Activated CD4-positive, alpha-beta T cell treated with anti-CD3 and anti-CD28 coated beads, Interleukin-2, amount 10 ng/mL, durations not matched to agents 24 days and 14 days (primary cell): ENCODE measurements at regions not wholly inside any gene's neighbourhood (a gene's known extent, or its start where the extent isn't known, plus 50 kb on each side); places are given as distances from the start of the nearest gene placed in this dataset.
"Not testable (repeated sequence)": the region's sequence is repeated elsewhere in the genome, so short reads cannot be mapped to it uniquely, and the experiment has no call there.

Experiments
- DNase-seq: peaks from one replicate; pipeline ENCODE4 v3.0.0; 2022
- H3K27ac Mint-ChIP-seq: one replicate; pipeline ENCODE4 v1.8.0; 2022; ENCODE audit warnings: mild to moderate bottlenecking, mixed read lengths
- H3K27me3 Mint-ChIP-seq: one replicate; pipeline ENCODE4 v1.8.0; 2022; ENCODE audit warnings: mixed read lengths
- H3K36me3 Mint-ChIP-seq: one replicate; pipeline ENCODE4 v1.8.0; 2022; ENCODE audit warnings: low read depth, mild to moderate bottlenecking, mixed read lengths
- H3K4me1 Mint-ChIP-seq: one replicate; pipeline ENCODE4 v1.8.0; 2021; ENCODE audit warnings: mixed read lengths
- H3K4me3 Mint-ChIP-seq: one replicate; pipeline ENCODE4 v1.8.0; 2022; ENCODE audit warnings: mild to moderate bottlenecking, moderate library complexity, mixed read lengths
- H3K9me3 Mint-ChIP-seq: one replicate; pipeline ENCODE4 v1.8.0; 2021; ENCODE audit warnings: mixed read lengths
- intact Hi-C: fragments of 100-400 bp; cut with micrococcal nuclease; formaldehyde crosslinking; loops from one replicate; pipeline ENCODE4 v1.15.1; 2023

GRCh38 chr2:100702438-100703109 lies 117.4 kb upstream of the NPAS2 start:
- intact Hi-C loops = no loop called here
- Mint-ChIP-seq H3K27me3 (peaks cover 2% of the 10 kb centered on the region), H3K4me3 (no peak overlapping the region), H3K36me3 (no peaks in the 10 kb centered on the region), H3K27ac (no peak overlapping the region), H3K4me1 (no peaks in the 10 kb centered on the region), H3K9me3 (peaks cover 14% of the 10 kb centered on the region)
- no peak for DNase-seq

GRCh38 chr2:100703213-100703612 lies 116.7 kb upstream of the NPAS2 start:
- Mint-ChIP-seq H3K4me1 (peaks cover 4% of the 10 kb centered on the region), H3K27me3 (peaks cover 2% of the 10 kb centered on the region), H3K27ac (no peak overlapping the region), H3K4me3 (no peak overlapping the region), H3K9me3 (peaks cover 14% of the 10 kb centered on the region), H3K36me3 (no peaks in the 10 kb centered on the region)
- no peak for DNase-seq
- intact Hi-C loops = no loop called here

- intact Hi-C loops = no loop called here
- H3K4me3 Mint-ChIP-seq = no peak overlapping the region
- no peak for DNase-seq
- no peaks in the 10 kb centered on the region for H3K36me3 Mint-ChIP-seq
- no peak overlapping the region for H3K27ac Mint-ChIP-seq
- H3K4me1 Mint-ChIP-seq = peaks cover 4% of the 10 kb centered on the region
- H3K27me3 Mint-ChIP-seq = peaks cover 2% of the 10 kb centered on the region
- H3K9me3 Mint-ChIP-seq = peaks cover 9% of the 10 kb centered on the region
Observed at GRCh38 chr2:100703739-100704138, 116.2 kb upstream of the NPAS2 start.

- H3K36me3 Mint-ChIP-seq = no peaks in the 10 kb centered on the region
- no peak overlapping the region for H3K4me3 Mint-ChIP-seq
- no peak for DNase-seq
- peaks cover 4% of the 10 kb centered on the region for H3K4me1 Mint-ChIP-seq
- peaks cover 6% of the 10 kb centered on the region for H3K9me3 Mint-ChIP-seq
- intact Hi-C loops = no loop called here
- H3K27ac Mint-ChIP-seq = no peak overlapping the region
- H3K27me3 Mint-ChIP-seq = peaks cover 2% of the 10 kb centered on the region
Observed at GRCh38 chr2:100704156-100704555, 115.8 kb upstream of the NPAS2 start.

GRCh38 chr2:100704711-100705110 lies 115.2 kb upstream of the NPAS2 start:
- Mint-ChIP-seq H3K9me3 (peaks cover 4% of the 10 kb centered on the region), H3K27ac (no peak overlapping the region), H3K36me3 (no peaks in the 10 kb centered on the region), H3K27me3 (peaks cover 2% of the 10 kb centered on the region), H3K4me3 (no peak overlapping the region), H3K4me1 (peaks cover 4% of the 10 kb centered on the region)
- DNase-seq = no peak
- intact Hi-C loops = no loop called here

GRCh38 chr2:100707016-100707947 lies 112.7 kb upstream of the NPAS2 start:
- Mint-ChIP-seq H3K4me3 (no peak overlapping the region), H3K27ac (no peak overlapping the region), H3K9me3 (no peaks in the 10 kb centered on the region), H3K4me1 (peaks cover 4% of the 10 kb centered on the region), H3K27me3 (no peaks in the 10 kb centered on the region), H3K36me3 (no peaks in the 10 kb centered on the region)
- no peak for DNase-seq
- intact Hi-C loops = no loop called here

- Mint-ChIP-seq H3K4me1 (peaks cover 4% of the 10 kb centered on the region), H3K9me3 (no peaks in the 10 kb centered on the region), H3K4me3 (no peak overlapping the region), H3K27me3 (no peaks in the 10 kb centered on the region), H3K36me3 (no peaks in the 10 kb centered on the region), H3K27ac (no peak overlapping the region)
- no peak for DNase-seq
- intact Hi-C loops = no loop called here
Observed at GRCh38 chr2:100708333-100708732, 111.6 kb upstream of the NPAS2 start.

GRCh38 chr2:100713106-100713505 lies 106.8 kb upstream of the NPAS2 start:
- Mint-ChIP-seq H3K27me3 (no peaks in the 10 kb centered on the region), H3K36me3 (no peaks in the 10 kb centered on the region), H3K9me3 (no peaks in the 10 kb centered on the region), H3K4me3 (no peak overlapping the region), H3K4me1 (no peaks in the 10 kb centered on the region), H3K27ac (no peak overlapping the region)
- no peak for DNase-seq
- intact Hi-C loops = no loop called here

GRCh38 chr2:100714396-100715010 lies 105.4 kb upstream of the NPAS2 start:
- H3K9me3 Mint-ChIP-seq, H3K4me1 Mint-ChIP-seq, H3K36me3 Mint-ChIP-seq, DNase-seq, H3K27me3 Mint-ChIP-seq, H3K27ac Mint-ChIP-seq, H3K4me3 Mint-ChIP-seq, intact Hi-C loops: not testable (repeated sequence)

GRCh38 chr2:100715861-100716260 lies 104.1 kb upstream of the NPAS2 start:
- H3K9me3 Mint-ChIP-seq, H3K27me3 Mint-ChIP-seq: not testable (repeated sequence)

GRCh38 chr2:100716581-100716980 lies 103.4 kb upstream of the NPAS2 start:
- H3K4me3 Mint-ChIP-seq = no peak overlapping the region
- no peak for DNase-seq
- no peaks in the 10 kb centered on the region for H3K36me3 Mint-ChIP-seq
- intact Hi-C loops = no loop called here
- no peaks in the 10 kb centered on the region for H3K4me1 Mint-ChIP-seq
- H3K27me3 Mint-ChIP-seq = no peaks in the 10 kb centered on the region
- no peak overlapping the region for H3K27ac Mint-ChIP-seq
- no peaks in the 10 kb centered on the region for H3K9me3 Mint-ChIP-seq

More at GRCh38 chr2:100715861-100716260, 104.1 kb upstream of the NPAS2 start:
- H3K4me3 Mint-ChIP-seq, H3K27ac Mint-ChIP-seq, intact Hi-C loops, H3K4me1 Mint-ChIP-seq, DNase-seq, H3K36me3 Mint-ChIP-seq: not testable (repeated sequence)

- Mint-ChIP-seq H3K27ac (no peak overlapping the region), H3K27me3 (no peaks in the 10 kb centered on the region), H3K4me1 (no peaks in the 10 kb centered on the region), H3K4me3 (no peak overlapping the region), H3K36me3 (no peaks in the 10 kb centered on the region), H3K9me3 (no peaks in the 10 kb centered on the region)
- intact Hi-C loops = no loop called here
- DNase-seq = no peak
Observed at GRCh38 chr2:100718065-100718629, 101.8 kb upstream of the NPAS2 start.

GRCh38 chr2:100720445-100720844 lies 99.5 kb upstream of the NPAS2 start:
- H3K36me3 Mint-ChIP-seq = no peaks in the 10 kb centered on the region
- no peak for DNase-seq
- H3K4me3 Mint-ChIP-seq = no peak overlapping the region
- intact Hi-C loops = no loop called here
- no peak overlapping the region for H3K27ac Mint-ChIP-seq
- no peaks in the 10 kb centered on the region for H3K4me1 Mint-ChIP-seq
- no peaks in the 10 kb centered on the region for H3K9me3 Mint-ChIP-seq
- H3K27me3 Mint-ChIP-seq = no peaks in the 10 kb centered on the region

- Mint-ChIP-seq H3K4me1 (no peaks in the 10 kb centered on the region), H3K27me3 (no peaks in the 10 kb centered on the region), H3K4me3 (no peak overlapping the region), H3K36me3 (no peaks in the 10 kb centered on the region), H3K27ac (no peak overlapping the region), H3K9me3 (no peaks in the 10 kb centered on the region)
- intact Hi-C loops = no loop called here
- no peak for DNase-seq
Observed at GRCh38 chr2:100721693-100722092, 98.2 kb upstream of the NPAS2 start.
